ENCODE measurements at regions not wholly inside any gene's neighbourhood (a gene's known extent, or its start where the extent isn't known, plus 50 kb on each side); places are given as distances from the start of the nearest gene placed in this dataset.

- Histone ChIP-seq H3K27me3 (ENCODE audit: control insufficient read depth, insufficient read depth, low read length) (no peaks in the 10 kb centered on the region), H3K4me3 (ENCODE audit: low read depth in 2 of 2, low read length in 2 of 2) (no peak overlapping the region), H3K36me3 (ENCODE audit: control insufficient read depth, insufficient read depth, low read length) (no peaks in the 10 kb centered on the region), H3K9me3 (ENCODE audit: control insufficient read depth, insufficient read depth, low read depth, low read length) (no peaks in the 10 kb centered on the region), H3K27ac (ENCODE audit: low read length) (no peak overlapping the region), H3K4me1 (ENCODE audit: control insufficient read depth, insufficient read depth, low read length) (no peaks in the 10 kb centered on the region)
- no peak for DNase-seq (ENCODE audit: low read depth, low spot score)
- ChIA-PET POLR2A (no interaction called here), CTCF (no interaction called here)
- no peak for ATAC-seq
- TF ChIP-seq REST (IDR thresholded peaks at IDR 0.05; ENCODE audit: insufficient read depth in 1 of 2, low read depth in 2 of 2, low read length in 1 of 2) = no peak
- TF ChIP-seq TCF7L2 (IDR thresholded peaks at IDR 0.05; ENCODE audit: low read depth, low read length) = no peak
- TF ChIP-seq CTCF (IDR thresholded peaks at IDR 0.05) = no peak
- no peak for TF ChIP-seq SIN3A (IDR thresholded peaks at IDR 0.05; ENCODE audit: borderline replicate concordance, insufficient read depth, low read depth, low read length)
- TF ChIP-seq POLR2AphosphoS5 (IDR thresholded peaks at IDR 0.05; ENCODE audit: low read depth, low read length) = no peak
- no TSS peak for BruUV-seq (replicated peaks)
- intact Hi-C loops (cut with micrococcal nuclease; ENCODE audit: unreplicated experiment) = no loop called here
- in situ Hi-C loops (cut with HindIII; ENCODE audit: low pct_unique_long_range_greater_than_20kb, low sequenced_read_pairs) = no loop called here
Measured at GRCh38 chr12:77481687-77482086, 349.0 kb upstream of the NAV3 start.

GRCh38 chr12:77477907-77478533 lies 352.7 kb upstream of the NAV3 start:
- in situ Hi-C loops (cut with HindIII; ENCODE audit: low pct_unique_long_range_greater_than_20kb, low sequenced_read_pairs) = no loop called here
- Histone ChIP-seq H3K9me3 (ENCODE audit: control insufficient read depth, insufficient read depth, low read depth, low read length) (no peaks in the 10 kb centered on the region), H3K27ac (ENCODE audit: low read length) (no peak overlapping the region), H3K4me1 (ENCODE audit: control insufficient read depth, insufficient read depth, low read length) (no peaks in the 10 kb centered on the region), H3K4me3 (ENCODE audit: low read depth in 2 of 2, low read length in 2 of 2) (no peak overlapping the region), H3K27me3 (ENCODE audit: control insufficient read depth, insufficient read depth, low read length) (no peaks in the 10 kb centered on the region), H3K36me3 (ENCODE audit: control insufficient read depth, insufficient read depth, low read length) (no peaks in the 10 kb centered on the region)
- DNase-seq (ENCODE audit: low read depth, low spot score) (no peak), ATAC-seq (no peak)
- CTCF ChIA-PET = no interaction called here
- POLR2A ChIA-PET = no interaction called here
- TF ChIP-seq POLR2AphosphoS5 (IDR thresholded peaks at IDR 0.05; ENCODE audit: low read depth, low read length) (no peak), TCF7L2 (IDR thresholded peaks at IDR 0.05; ENCODE audit: low read depth, low read length) (no peak), CTCF (IDR thresholded peaks at IDR 0.05) (no peak), REST (IDR thresholded peaks at IDR 0.05; ENCODE audit: insufficient read depth in 1 of 2, low read depth in 2 of 2, low read length in 1 of 2) (no peak), SIN3A (IDR thresholded peaks at IDR 0.05; ENCODE audit: borderline replicate concordance, insufficient read depth, low read depth, low read length) (no peak)
- intact Hi-C loops (cut with micrococcal nuclease; ENCODE audit: unreplicated experiment) = no loop called here
- no TSS peak for BruUV-seq (replicated peaks)

Data from Panc1 (cell line).